ENCODE measurements at regions not wholly inside any gene's neighbourhood (a gene's known extent, or its start where the extent isn't known, plus 50 kb on each side); places are given as distances from the start of the nearest gene placed in this dataset.

DNA sequence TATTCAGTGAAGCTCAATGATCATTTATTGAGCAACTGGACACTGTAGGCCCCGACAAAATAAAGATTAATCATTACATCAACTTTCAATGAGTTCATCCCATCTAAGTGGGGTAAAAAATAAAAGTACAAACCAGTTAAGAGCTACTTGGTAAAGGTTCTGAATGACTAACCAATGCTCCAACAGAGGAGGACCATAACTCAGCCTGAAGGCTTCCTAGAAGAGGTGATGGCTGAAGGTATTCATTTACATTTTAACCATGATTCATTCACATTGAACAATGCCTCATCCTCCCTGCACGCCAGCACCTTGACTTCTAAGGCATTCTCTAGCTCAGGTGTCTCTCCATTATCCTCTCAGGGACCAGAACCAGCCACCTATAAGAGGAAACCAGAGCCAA lies 201.4 kb downstream of the ZNF462 start:
- no peak for DNase-seq
- ATAC-seq (replicated peaks in 1 of 2), result no peak
- Mint-ChIP-seq H3K36me3 (ENCODE audit: insufficient read depth in 2 of 2) (no peaks in the 10 kb centered on the region), H3K4me1 (ENCODE audit: low read depth) (no peaks in the 10 kb centered on the region), H3K9me3 (peaks cover 2 to 3% of the 10 kb centered on the region in 2 donors), H3K27me3 (ENCODE audit: low read depth) (no peaks in the 10 kb centered on the region), H3K4me3 (no peak overlapping the region), H3K27ac (no peak overlapping the region)

DNA sequence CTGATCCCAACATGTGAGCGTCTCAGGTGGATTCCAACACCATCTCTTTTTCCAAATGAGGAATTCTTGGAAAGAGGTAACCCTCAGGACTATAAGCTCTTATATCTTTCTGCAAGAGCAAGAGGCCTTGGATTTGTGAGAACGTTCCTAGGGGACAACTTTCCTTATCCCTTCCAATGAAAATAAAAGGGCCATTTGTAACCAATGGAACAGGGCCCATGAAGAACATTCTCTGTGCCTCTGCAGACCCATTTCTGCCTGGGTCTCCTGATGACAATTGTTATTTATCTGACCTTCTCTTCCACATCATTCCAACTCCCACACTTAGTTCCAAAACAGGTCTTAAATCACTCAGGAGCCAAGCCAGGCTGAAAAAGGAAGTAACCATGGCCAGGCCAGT lies 202.6 kb downstream of the ZNF462 start:
- Mint-ChIP-seq H3K27ac (no peak overlapping the region), H3K4me3 (no peak overlapping the region), H3K27me3 (ENCODE audit: low read depth) (no peaks in the 10 kb centered on the region), H3K36me3 (ENCODE audit: insufficient read depth in 2 of 2) (no peaks in the 10 kb centered on the region), H3K9me3 (peaks cover 2 to 3% of the 10 kb centered on the region in 2 donors), H3K4me1 (ENCODE audit: low read depth) (no peaks in the 10 kb centered on the region)
- DNase-seq (no peak), ATAC-seq (replicated peaks in 1 of 2) (no peak)

DNA sequence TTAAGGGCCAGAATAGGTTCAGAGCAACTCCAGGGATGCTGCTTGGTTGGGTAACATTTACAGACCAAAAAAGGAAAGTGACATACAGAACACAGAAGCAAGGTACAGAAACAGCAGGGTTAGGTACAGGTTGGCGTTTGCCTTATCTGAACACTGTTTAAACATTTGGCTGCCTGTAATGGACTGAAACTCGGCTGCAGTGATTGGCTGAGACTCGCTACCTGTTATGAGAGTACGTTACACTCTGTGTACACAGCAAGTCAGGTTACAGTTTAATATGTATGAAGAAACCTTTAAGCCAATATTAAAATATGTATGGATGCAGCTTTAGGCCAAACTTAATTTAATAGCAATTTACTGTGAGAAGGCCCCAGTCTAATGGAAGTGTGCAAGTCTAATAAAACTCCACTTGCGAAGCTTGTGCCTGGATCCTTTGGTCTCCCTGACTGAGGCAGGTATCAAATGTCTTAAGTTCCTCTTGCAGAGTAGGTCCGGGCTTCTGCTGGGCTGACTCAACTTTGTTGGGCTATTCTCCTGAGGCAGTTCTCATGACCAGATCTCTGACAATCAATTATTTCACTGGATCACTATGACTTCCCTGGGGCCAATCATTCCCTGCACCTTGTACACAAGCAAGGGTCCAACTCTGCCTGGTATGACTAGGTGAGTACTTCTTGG lies 204.9 kb downstream of the ZNF462 start:
- ATAC-seq (replicated peaks in 1 of 2), result no peak

DNA sequence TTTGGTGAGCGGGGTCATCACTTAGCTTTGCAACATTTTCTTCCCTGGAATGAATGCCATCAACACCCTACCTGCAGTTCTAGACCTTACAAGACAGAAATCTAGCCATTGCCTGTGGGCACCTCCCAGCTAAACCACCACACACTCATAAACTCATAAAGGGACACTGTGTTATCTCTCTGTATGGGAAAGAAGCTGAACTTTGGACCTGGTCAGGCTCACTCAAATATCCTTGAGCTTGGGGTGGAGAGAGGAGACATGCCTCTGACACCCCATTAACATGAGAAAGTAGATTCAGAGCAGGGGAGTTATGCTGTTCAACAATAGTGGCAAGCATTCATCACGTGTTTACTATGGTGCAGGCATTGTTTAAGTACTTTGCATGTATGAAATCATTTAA lies 205.6 kb downstream of the ZNF462 start:
- Mint-ChIP-seq H3K27me3 (ENCODE audit: low read depth) (no peaks in the 10 kb centered on the region), H3K27ac (no peak overlapping the region), H3K4me3 (no peak overlapping the region), H3K9me3 (peaks cover 2 to 3% of the 10 kb centered on the region in 2 donors), H3K4me1 (ENCODE audit: low read depth) (no peaks in the 10 kb centered on the region), H3K36me3 (ENCODE audit: insufficient read depth in 2 of 2) (no peaks in the 10 kb centered on the region)
- no peak for ATAC-seq (replicated peaks in 1 of 2)
- no peak for DNase-seq

More for the DNA sequence above, 204.9 kb downstream of the ZNF462 start:
- Mint-ChIP-seq H3K4me3 (no peak overlapping the region), H3K27me3 (ENCODE audit: low read depth) (no peaks in the 10 kb centered on the region), H3K4me1 (ENCODE audit: low read depth) (no peaks in the 10 kb centered on the region), H3K27ac (no peak overlapping the region), H3K36me3 (ENCODE audit: insufficient read depth in 2 of 2) (no peaks in the 10 kb centered on the region), H3K9me3 (peaks cover 2 to 3% of the 10 kb centered on the region in 2 donors)
- DNase-seq, result no peak

DNA sequence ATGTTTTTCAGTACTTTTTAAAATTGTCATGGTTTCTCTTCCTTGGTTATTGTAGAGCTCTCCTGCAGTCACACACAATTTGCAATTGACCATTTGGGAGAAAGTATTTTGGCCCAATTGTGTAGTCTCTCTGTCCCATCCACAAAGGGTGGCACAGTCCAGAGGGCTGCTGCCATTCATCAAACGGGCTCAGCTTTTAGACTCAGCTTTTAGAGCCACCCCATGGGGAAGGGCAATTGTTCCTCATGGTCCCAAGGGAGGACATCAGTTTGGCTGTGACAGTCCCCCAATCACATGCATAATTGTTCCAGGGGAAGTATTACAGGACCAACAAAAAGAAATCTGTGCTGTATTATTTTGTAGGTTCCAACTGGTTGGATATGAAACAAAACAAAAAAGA lies 207.6 kb downstream of the ZNF462 start:
- H3K9me3 Mint-ChIP-seq, result no peaks in the 10 kb centered on the region
- DNase-seq, result no peak
- no peak overlapping the region for H3K4me3 Mint-ChIP-seq
- no peaks in the 10 kb centered on the region for H3K36me3 Mint-ChIP-seq (ENCODE audit: insufficient read depth in 2 of 2)
- no peaks in the 10 kb centered on the region for H3K27me3 Mint-ChIP-seq (ENCODE audit: low read depth)
- no peak overlapping the region for H3K27ac Mint-ChIP-seq
- no peaks in the 10 kb centered on the region for H3K4me1 Mint-ChIP-seq (ENCODE audit: low read depth)
- ATAC-seq (replicated peaks in 1 of 2), result no peak

DNA sequence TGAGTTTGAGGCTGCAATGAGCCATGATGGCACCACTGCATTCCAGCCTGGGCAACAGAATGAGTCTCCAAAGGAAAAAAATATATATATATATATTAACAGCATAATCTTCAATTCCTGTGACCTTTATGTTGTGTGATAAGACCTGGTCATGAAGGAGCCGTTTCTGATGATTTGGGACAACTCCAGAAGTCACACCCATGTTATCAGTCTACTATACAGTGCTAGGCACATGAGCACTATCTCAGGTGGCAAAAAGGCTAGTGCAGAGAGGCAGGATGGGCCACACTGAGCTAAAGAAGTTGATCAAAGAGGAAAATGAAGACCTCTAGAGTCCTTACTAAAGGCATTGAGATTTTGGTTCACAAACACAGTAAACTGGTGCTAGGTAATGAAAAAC lies 205.0 kb upstream of the RAD23B start:
- Mint-ChIP-seq H3K9me3 (peaks cover 0 to 1% of the 10 kb centered on the region in 2 donors), H3K27ac (no peak overlapping the region), H3K27me3 (ENCODE audit: low read depth) (peaks cover 9% of the 10 kb centered on the region), H3K4me1 (ENCODE audit: low read depth) (no peaks in the 10 kb centered on the region), H3K36me3 (ENCODE audit: insufficient read depth in 2 of 2) (no peaks in the 10 kb centered on the region), H3K4me3 (no peak overlapping the region)
- ATAC-seq (replicated peaks in 1 of 2), result no peak
- DNase-seq, result no peak

DNA sequence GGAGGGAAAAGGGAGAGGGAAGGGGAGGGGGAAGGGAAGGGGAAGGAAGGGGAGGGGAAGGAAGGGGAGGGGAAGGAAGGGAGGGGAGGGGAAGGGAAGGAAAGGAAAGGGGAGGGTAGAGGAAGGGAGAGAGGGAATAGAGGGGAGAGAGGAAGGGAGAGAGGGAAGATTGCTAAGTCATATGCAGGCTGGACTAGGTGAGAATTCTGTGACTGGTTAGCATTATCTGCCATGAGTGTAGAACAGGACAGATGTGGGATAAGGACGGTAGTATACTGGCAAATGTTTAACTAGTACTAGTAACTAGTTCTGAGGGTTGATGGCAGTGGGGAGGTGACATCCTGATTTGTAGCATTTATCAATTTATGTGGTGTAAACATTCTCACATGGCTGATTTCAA lies 203.5 kb upstream of the RAD23B start:
- ATAC-seq (replicated peaks in 1 of 2), result no peak
- Mint-ChIP-seq H3K27ac (no peak overlapping the region), H3K27me3 (ENCODE audit: low read depth) (peaks cover 9% of the 10 kb centered on the region), H3K36me3 (ENCODE audit: insufficient read depth in 2 of 2) (no peaks in the 10 kb centered on the region), H3K9me3 (peaks cover 0 to 1% of the 10 kb centered on the region in 2 donors), H3K4me3 (no peak overlapping the region), H3K4me1 (ENCODE audit: low read depth) (no peaks in the 10 kb centered on the region)
- no peak for DNase-seq

DNA sequence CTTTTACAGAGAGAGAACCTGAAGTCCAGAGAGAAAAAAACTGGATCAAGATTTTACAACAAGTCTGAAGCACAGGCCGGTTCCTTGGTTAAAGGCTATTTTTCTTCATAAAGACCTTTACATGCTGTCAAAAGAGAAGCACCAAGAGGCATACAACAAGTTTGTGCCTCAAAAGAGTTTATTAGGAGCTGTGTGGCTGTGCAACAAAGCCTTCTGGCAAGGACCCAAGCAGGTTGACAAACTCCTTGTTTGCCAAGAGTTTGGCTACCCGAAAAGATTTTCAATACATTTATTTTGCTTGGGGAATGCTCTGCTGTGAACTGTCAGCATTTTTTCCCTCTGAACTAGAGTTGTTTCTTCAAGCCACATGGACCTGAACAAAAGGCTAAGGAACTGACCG lies 202.9 kb upstream of the RAD23B start:
- no peak overlapping the region for H3K4me3 Mint-ChIP-seq
- DNase-seq, result no peak
- H3K4me1 Mint-ChIP-seq (ENCODE audit: low read depth), result no peaks in the 10 kb centered on the region
- no peak for ATAC-seq (replicated peaks in 1 of 2)
- no peaks in the 10 kb centered on the region for H3K36me3 Mint-ChIP-seq (ENCODE audit: insufficient read depth in 2 of 2)
- peaks cover 0 to 1% of the 10 kb centered on the region in 2 donors for H3K9me3 Mint-ChIP-seq
- peaks cover 9% of the 10 kb centered on the region for H3K27me3 Mint-ChIP-seq (ENCODE audit: low read depth)
- no peak overlapping the region for H3K27ac Mint-ChIP-seq

DNA sequence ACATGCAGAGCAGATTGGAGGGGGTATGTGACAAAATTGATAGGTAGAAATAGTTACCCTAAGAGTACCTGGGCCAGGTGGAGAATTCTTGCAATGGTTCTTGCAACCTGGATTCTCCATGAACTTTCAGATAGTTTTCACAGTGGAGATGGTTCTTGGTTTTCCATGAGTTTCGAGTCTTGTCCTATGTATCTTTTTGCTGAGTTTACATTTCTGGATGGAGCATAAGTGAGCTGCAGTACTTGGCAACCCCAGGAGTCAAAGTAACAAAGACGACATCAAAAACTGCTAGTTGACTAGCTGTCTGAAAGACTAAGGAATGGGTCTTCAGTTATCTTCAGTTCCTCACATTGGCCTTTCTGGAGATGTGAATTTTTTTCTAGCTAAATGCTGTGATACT lies 196.6 kb upstream of the RAD23B start:
- Mint-ChIP-seq H3K4me1 (ENCODE audit: low read depth) (no peaks in the 10 kb centered on the region), H3K4me3 (no peak overlapping the region), H3K9me3 (no peaks in the 10 kb centered on the region), H3K27me3 (ENCODE audit: low read depth) (no peaks in the 10 kb centered on the region), H3K36me3 (ENCODE audit: insufficient read depth in 2 of 2) (no peaks in the 10 kb centered on the region), H3K27ac (no peak overlapping the region)
- ATAC-seq (replicated peaks in 1 of 2) (no peak), DNase-seq (no peak)

DNA sequence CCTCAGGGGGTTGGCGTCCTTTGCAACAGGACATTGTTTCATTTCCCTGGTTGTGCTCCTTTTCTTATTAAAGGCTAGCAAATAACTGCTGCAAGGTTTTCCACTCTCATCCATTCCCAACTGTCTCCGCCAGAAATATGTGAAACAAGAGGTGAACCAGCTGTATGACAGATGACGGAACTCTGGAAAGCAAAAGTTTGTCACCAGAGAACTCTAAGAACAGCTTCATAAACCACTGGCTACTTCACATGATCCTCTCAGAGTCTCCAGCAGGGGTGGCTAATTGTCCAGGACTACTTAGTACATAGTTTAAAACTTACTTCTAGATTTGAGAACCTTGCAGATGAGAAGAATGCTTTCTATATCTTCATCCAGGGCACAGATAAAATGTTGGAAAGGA lies 195.9 kb upstream of the RAD23B start:
- Mint-ChIP-seq H3K9me3 (no peaks in the 10 kb centered on the region), H3K27me3 (ENCODE audit: low read depth) (no peaks in the 10 kb centered on the region), H3K4me3 (no peak overlapping the region), H3K4me1 (ENCODE audit: low read depth) (no peaks in the 10 kb centered on the region), H3K36me3 (ENCODE audit: insufficient read depth in 2 of 2) (no peaks in the 10 kb centered on the region), H3K27ac (no peak overlapping the region)
- DNase-seq, result no peak
- ATAC-seq (replicated peaks in 1 of 2), result no peak

DNA sequence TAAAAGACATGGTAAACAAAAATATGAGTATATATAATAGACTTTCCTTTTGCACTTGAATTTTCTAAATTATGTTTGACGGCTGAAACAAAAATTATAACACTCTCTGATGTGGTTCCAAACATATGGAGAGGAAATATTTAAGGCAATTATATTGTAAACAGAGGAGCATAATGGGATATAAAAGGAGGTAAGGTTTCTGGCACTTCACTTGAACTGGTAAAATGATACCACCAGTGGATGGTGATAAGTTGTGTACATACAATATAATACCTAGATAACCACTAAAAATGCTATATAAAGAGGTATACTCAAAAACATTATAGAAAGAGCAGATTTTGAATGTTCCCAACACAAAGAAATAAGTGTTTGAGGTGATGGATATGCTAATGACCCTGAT lies 192.9 kb upstream of the RAD23B start:
- DNase-seq (no peak), ATAC-seq (replicated peaks in 1 of 2) (no peak)
- no peak overlapping the region for H3K4me3 Mint-ChIP-seq
- H3K27me3 Mint-ChIP-seq (ENCODE audit: low read depth), result no peaks in the 10 kb centered on the region
- H3K4me1 Mint-ChIP-seq (ENCODE audit: low read depth), result no peaks in the 10 kb centered on the region
- H3K9me3 Mint-ChIP-seq, result no peaks in the 10 kb centered on the region
- no peak overlapping the region for H3K27ac Mint-ChIP-seq
- H3K36me3 Mint-ChIP-seq (ENCODE audit: insufficient read depth in 2 of 2), result no peaks in the 10 kb centered on the region

DNA sequence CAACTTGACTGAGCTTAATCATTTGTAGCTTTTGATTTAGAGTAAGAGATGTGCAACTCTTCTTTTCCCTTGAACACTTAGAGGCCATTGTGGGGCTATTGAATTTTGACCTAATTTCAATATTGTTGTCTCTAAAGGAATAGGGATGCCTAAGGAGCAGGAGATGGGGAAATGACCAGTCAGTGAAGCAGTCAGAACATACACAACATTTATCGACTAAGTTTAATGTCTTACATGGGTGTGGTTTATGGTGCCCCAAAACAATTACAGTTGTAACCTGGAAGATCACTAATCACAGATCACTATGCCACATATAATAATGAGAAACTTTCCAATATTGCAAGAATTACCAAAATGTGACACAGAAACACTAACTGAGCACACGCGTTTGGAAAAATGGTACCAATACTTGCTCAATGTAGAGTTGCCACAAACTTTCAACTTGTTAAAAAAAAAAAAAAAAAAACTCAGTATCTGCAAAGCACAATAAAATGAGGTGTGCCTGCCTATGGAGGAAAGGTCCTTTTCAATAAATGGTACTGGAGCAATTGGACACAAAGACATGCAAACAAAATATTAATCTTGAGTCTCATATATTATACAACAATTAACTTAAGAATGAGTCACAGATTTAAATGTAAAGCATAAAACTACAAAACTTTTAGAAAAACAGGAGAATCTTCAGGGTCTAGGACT lies 189.6 kb upstream of the RAD23B start:
- DNase-seq (no peak), ATAC-seq (replicated peaks in 1 of 2) (no peak)
- no peak overlapping the region for H3K27ac Mint-ChIP-seq
- H3K27me3 Mint-ChIP-seq (ENCODE audit: low read depth), result no peaks in the 10 kb centered on the region
- H3K4me3 Mint-ChIP-seq, result no peak overlapping the region
- H3K9me3 Mint-ChIP-seq, result peaks cover 0 to 2% of the 10 kb centered on the region in 2 donors
- no peaks in the 10 kb centered on the region for H3K36me3 Mint-ChIP-seq (ENCODE audit: insufficient read depth in 2 of 2)
- no peaks in the 10 kb centered on the region for H3K4me1 Mint-ChIP-seq (ENCODE audit: low read depth)

DNA sequence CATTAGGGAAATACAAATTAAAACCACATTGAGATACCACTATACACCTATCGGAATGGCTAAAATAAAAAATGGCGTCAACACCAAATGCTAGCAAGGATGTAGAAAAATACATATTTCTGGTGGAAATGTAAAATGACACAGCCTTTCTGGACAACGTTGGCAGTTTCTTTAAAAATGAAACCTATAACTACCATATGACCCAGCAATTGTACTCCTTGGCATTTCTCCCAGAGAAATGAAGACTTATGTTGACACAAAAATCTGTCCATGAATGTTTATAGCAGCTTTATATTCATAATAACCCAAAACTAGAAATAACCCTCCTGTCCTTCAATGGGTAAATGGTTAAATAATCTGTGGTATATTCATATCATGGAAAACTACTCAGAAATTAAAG lies 188.7 kb upstream of the RAD23B start:
- Mint-ChIP-seq H3K27me3 (ENCODE audit: low read depth) (peaks cover 2% of the 10 kb centered on the region), H3K36me3 (ENCODE audit: insufficient read depth in 2 of 2) (no peaks in the 10 kb centered on the region), H3K4me1 (ENCODE audit: low read depth) (no peaks in the 10 kb centered on the region), H3K27ac (no peak overlapping the region), H3K9me3 (peaks cover 0 to 5% of the 10 kb centered on the region in 2 donors), H3K4me3 (no peak overlapping the region)
- DNase-seq, result no peak
- no peak for ATAC-seq (replicated peaks in 1 of 2)

DNA sequence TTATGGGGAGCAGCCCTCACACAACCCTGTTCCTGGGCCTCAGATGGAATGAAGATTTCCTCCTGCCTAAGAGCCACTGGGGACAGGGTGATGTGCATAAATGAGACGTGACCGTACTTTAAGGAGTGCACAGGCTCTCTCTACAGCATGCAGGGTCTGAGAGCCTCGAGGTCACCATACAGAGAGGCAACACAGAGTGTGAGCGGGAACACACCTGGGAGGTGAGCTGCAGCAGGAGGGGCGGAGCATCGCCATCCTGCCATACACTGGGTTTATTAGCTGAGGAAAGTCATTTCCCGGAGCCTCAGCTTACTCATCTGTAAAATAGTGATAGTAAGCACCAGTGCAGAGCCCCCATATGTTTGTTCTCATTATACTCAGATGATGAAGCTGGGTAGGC lies 182.5 kb upstream of the RAD23B start:
- Mint-ChIP-seq H3K27ac (no peak overlapping the region), H3K4me1 (ENCODE audit: low read depth) (no peaks in the 10 kb centered on the region), H3K9me3 (peaks cover 0 to 10% of the 10 kb centered on the region in 2 donors), H3K27me3 (ENCODE audit: low read depth) (peaks cover 7% of the 10 kb centered on the region), H3K36me3 (ENCODE audit: insufficient read depth in 2 of 2) (no peaks in the 10 kb centered on the region), H3K4me3 (no peak overlapping the region)
- ATAC-seq (replicated peaks in 1 of 2), result no peak
- no peak for DNase-seq

Measured in activated T-cell treated with anti-CD3 and anti-CD28 coated beads, Interleukin-2, amount 50 U/mL, for 72 hours (primary cell).